ENCODE measurements at regions not wholly inside any gene's neighbourhood (a gene's known extent, or its start where the extent isn't known, plus 50 kb on each side); places are given as distances from the start of the nearest gene placed in this dataset.
A peak's percentile ranks its signal among the peaks of the same experiment; 100 is the strongest.

GRCh38 chr3:43996379-43997301 lies 245.0 kb upstream of the TOPAZ1 start:
- peak; percentile 13 to 59 for TF ChIP-seq CTCF (conservative IDR thresholded peaks at IDR 0.05 in 1 of 2, IDR thresholded peaks at IDR 0.05 in 1 of 2; ENCODE audit: extremely low read depth in 1 of 2, insufficient read depth in 1 of 2, low read depth in 1 of 2, low read length in 2 of 2)
- TF ChIP-seq EZH2 (IDR thresholded peaks at IDR 0.05; ENCODE audit: borderline replicate concordance, low read length): no peak

Data from mammary epithelial cell (primary cell).